OCI-LY7 (cell line): ENCODE measurements at regions not wholly inside any gene's neighbourhood (a gene's known extent, or its start where the extent isn't known, plus 50 kb on each side); places are given as distances from the start of the nearest gene placed in this dataset.
A peak's percentile ranks its signal among the peaks of the same experiment; 100 is the strongest.

Experiments used
- CTCF ChIP-seq: fragments of 200-600 bp; sonication (generic); conservative IDR thresholded peaks from 2 replicates; pipeline ENCODE4 v1.5.1; 2014; ENCODE audit warnings: mild to moderate bottlenecking, antibody characterized with exemption, low read length, moderate library complexity, mixed read lengths
- EZH2phosphoT487 ChIP-seq: fragments of 200-600 bp; sonication (generic); IDR thresholded peaks from 2 replicates; pipeline ENCODE4 v1.6.1; 2018; ENCODE audit warnings: low read depth, borderline replicate concordance, mild to moderate bottlenecking, mixed run types, antibody characterized with exemption, low read length, moderate library complexity, mixed read lengths

- peak; percentile 85 for TF ChIP-seq CTCF
- no peak for TF ChIP-seq EZH2phosphoT487
Measured at GRCh38 chr9:109880276-109881169, 100.5 kb downstream of the PALM2AKAP2 start.
